ENCODE measurements at regions not wholly inside any gene's neighbourhood (a gene's known extent, or its start where the extent isn't known, plus 50 kb on each side); places are given as distances from the start of the nearest gene placed in this dataset.

GRCh38 chr3:118505784-118506183 lies 528.9 kb downstream of the IGSF11 start:
- DNase-seq (ENCODE audit: extremely low read depth in 1 of 4, low spot score in 3 of 4), result no peak
- Histone ChIP-seq H3K4me1 (replicated peaks in 1 of 2; ENCODE audit: control insufficient read depth in 2 of 2, insufficient read depth in 2 of 2, low read length in 2 of 2) (no peaks in the 10 kb centered on the region), H3K27me3 (ENCODE audit: control insufficient read depth in 2 of 2, insufficient read depth in 2 of 2, low read length in 2 of 2) (no peaks in the 10 kb centered on the region), H3K79me2 (ENCODE audit: control insufficient read depth, insufficient read depth, low read length) (no peaks in the 10 kb centered on the region), H3K36me3 (ENCODE audit: control insufficient read depth, insufficient read depth, low read length) (no peaks in the 10 kb centered on the region), H3K9me3 (replicated peaks; ENCODE audit: control insufficient read depth, insufficient read depth, low read depth, low read length) (no peaks in the 10 kb centered on the region), H3K4me3 (no peak overlapping the region), H3K9ac (ENCODE audit: insufficient read depth in 1 of 2, low read depth in 2 of 2, low read length in 2 of 2) (no peak overlapping the region), H4K20me1 (replicated peaks; ENCODE audit: control insufficient read depth, insufficient read depth, low read length) (no peaks in the 10 kb centered on the region), H3K4me2 (ENCODE audit: insufficient read depth, low read length) (no peak overlapping the region), H3K9me1 (ENCODE audit: control insufficient read depth, insufficient read depth, low read length) (no peaks in the 10 kb centered on the region), H3K27ac (ENCODE audit: extremely low read depth, low read depth, low read length) (no peak overlapping the region), H2AFZ (ENCODE audit: low read depth, low read length) (no peak overlapping the region)
- 0% methylated on average over 2 of the region's 2 CpGs for WGBS (ENCODE audit: insufficient coverage, low coverage, missing lambda C conversion rate)
- in situ Hi-C loops (cut with MboI) (no loop called here), intact Hi-C loops (cut with micrococcal nuclease) (no loop called here)
- no peak for ATAC-seq
- no peak for TF ChIP-seq MXI1 (IDR thresholded peaks at IDR 0.05; ENCODE audit: low read depth, low read length)
- TF ChIP-seq PPARD (CRISPR knock-in tag; IDR thresholded peaks at IDR 0.05), result no peak
- TF ChIP-seq HEY1 (CRISPR knock-in tag; IDR thresholded peaks at IDR 0.05; ENCODE audit: borderline replicate concordance), result no peak
- TF ChIP-seq FOSL1 (tag; conservative IDR thresholded peaks at IDR 0.05), result no peak
- TF ChIP-seq RBM14 (IDR thresholded peaks at IDR 0.05; ENCODE audit: borderline replicate concordance, insufficient read depth, low read depth, low read length), result no peak
- no peak for TF ChIP-seq WHSC1 (IDR thresholded peaks at IDR 0.05; ENCODE audit: low read length)
- TF ChIP-seq ZBTB7A (IDR thresholded peaks at IDR 0.05; ENCODE audit: borderline replicate concordance, control insufficient read depth, low read depth, low read length), result no peak
- TF ChIP-seq GTF2F1 (IDR thresholded peaks at IDR 0.05; ENCODE audit: low read depth, low read length), result no peak
- no peak for TF ChIP-seq ZNF512 (tag; IDR thresholded peaks at IDR 0.05)
- TF ChIP-seq ZNF347 (CRISPR knock-in tag; IDR thresholded peaks at IDR 0.05; ENCODE audit: low read depth), result no peak
- no peak for TF ChIP-seq ZBTB43 (CRISPR knock-in tag; IDR thresholded peaks at IDR 0.05)
- TF ChIP-seq RB1 (IDR thresholded peaks at IDR 0.05; ENCODE audit: low read depth), result no peak
- no peak for TF ChIP-seq E2F5 (CRISPR knock-in tag; IDR thresholded peaks at IDR 0.05)
- TF ChIP-seq NFE2L1 (tag; IDR thresholded peaks at IDR 0.05; ENCODE audit: borderline replicate concordance, low read depth), result no peak
- TF ChIP-seq ASH1L (IDR thresholded peaks at IDR 0.05; ENCODE audit: borderline replicate concordance, low read depth, partially characterized antibody), result no peak
- TF ChIP-seq ZSCAN32 (CRISPR knock-in tag; IDR thresholded peaks at IDR 0.05), result no peak
- no peak for TF ChIP-seq ZNF280A (IDR thresholded peaks at IDR 0.05; ENCODE audit: low read depth, partially characterized antibody)
- BruUV-seq (replicated peaks), result no TSS peak
- no peak for FAIRE-seq
- CTCF ChIA-PET (ENCODE audit: low intra/inter-chr PET ratio), result no interaction called here
- POLR2A ChIA-PET, result no interaction called here

Data from K562 (cell line).